Spleen (tissue), 11 donors: ENCODE measurements at regions not wholly inside any gene's neighbourhood (a gene's known extent, or its start where the extent isn't known, plus 50 kb on each side); places are given as distances from the start of the nearest gene placed in this dataset.

Experiments
- DNase-seq: peaks from one replicate; pipeline ENCODE4 v3.0.0-alpha.2; 2020
- H3K27ac ChIP-seq, 8 donors: fragments of 200-600 bp; sonication (generic) in 7 of 8; 1 replicate in 4 of 8; 2 replicates in 4 of 8; pipeline versions ENCODE4 v1.5.0 to v1.8.0; 2016 to 2021; ENCODE audit warnings: inconsistent platforms in 4 of 8, mild to moderate bottlenecking in 4 of 8, moderate library complexity in 1 of 8
- H3K27me3 ChIP-seq, 7 donors: fragments of 200-600 bp; sonication (generic) in 6 of 7; replicated peaks in 1 of 7; 1 replicate in 4 of 7; 2 replicates in 3 of 7; pipeline versions ENCODE4 v1.5.0 to v1.8.0; 2016 to 2021; ENCODE audit warnings: inconsistent platforms in 3 of 7, mild to moderate bottlenecking in 1 of 7
- H3K36me3 ChIP-seq, 6 donors: fragments of 200-600 bp; sonication (generic) in 5 of 6; 1 replicate in 4 of 6; 2 replicates in 2 of 6; pipeline versions ENCODE4 v1.5.0 to v1.8.0; 2016 to 2021; ENCODE audit warnings: inconsistent platforms in 2 of 6
- H3K4me1 ChIP-seq, 6 donors: fragments of 200-600 bp; sonication (generic) in 5 of 6; 1 replicate in 3 of 6; 2 replicates in 3 of 6; pipeline versions ENCODE4 v1.5.0 to v1.8.0; 2016 to 2021; ENCODE audit warnings: inconsistent platforms in 3 of 6
- H3K4me3 ChIP-seq, 8 donors: fragments of 200-600 bp; sonication (generic) in 7 of 8; 1 replicate in 4 of 8; 2 replicates in 4 of 8; pipeline versions ENCODE4 v1.5.0 to v1.8.0; 2016 to 2021; ENCODE audit warnings: inconsistent platforms in 4 of 8, mild to moderate bottlenecking in 4 of 8, moderate library complexity in 2 of 8
- H3K9me3 ChIP-seq, 8 donors: fragments of 200-600 bp; sonication (generic) in 7 of 8; 1 replicate in 4 of 8; 2 replicates in 4 of 8; pipeline versions ENCODE4 v1.5.0 to v1.8.0; 2016 to 2021; ENCODE audit warnings: inconsistent platforms in 4 of 8
- POLR2A ChIP-seq, 3 donors: fragments of 450-650 bp; IDR thresholded peaks; one replicate each; pipeline ENCODE4 v1.5.1; 2017; ENCODE audit warnings: antibody characterized with exemption in 3 of 3, mild to moderate bottlenecking in 1 of 3
- POLR2AphosphoS5 ChIP-seq, 3 donors: sonication (generic); formaldehyde crosslinking; IDR thresholded peaks; one replicate each; pipeline ENCODE4 v1.5.1; 2017; ENCODE audit warnings: antibody characterized with exemption in 3 of 3
- WGBS, 5 donors: extraction: QIAGEN DNeasy Blood & Tissue Kit in 3 of 5; methylation state at CpG; one replicate each; pipeline versions ENCODE4 v1.1.5 to v1.1.7; 2013 to 2018; 5-methylcytosine and 5-hydroxymethylcytosine counted together
- intact Hi-C: fragments of 100-400 bp; cut with DNase I; formaldehyde crosslinking; loops from one replicate; pipeline ENCODE4 v1.15.0; 2023; ENCODE audit warnings: low total_unique reads
- TF ChIP-seq, protein P1 (sequence below), 11 experiments: fragments of 200-600 bp in 7 of 11; fragments of 450-650 bp in 4 of 11; sonication (generic) in 4 of 11; IDR thresholded peaks in 8 of 11; conservative IDR thresholded peaks in 3 of 11; 1 replicate in 7 of 11; 2 replicates in 4 of 11; pipeline versions ENCODE4 v1.4.0 to v1.8.0; 2016 to 2021; ENCODE audit warnings: antibody characterized with exemption in 11 of 11, inconsistent platforms in 4 of 11, mild to moderate bottlenecking in 1 of 11
- donor health status: healthy with polysubstance abuse.
- donor health status: DM: no; HTN: no; CAD: no; lungs with moderate emphysema.
- donor health status: DM: no; HTN: no; CAD: no.
- donor health status: Bipolar disorder and iron deficiency.
- donor health status: healthy.
- donor health status: DM: no; HTN: no; CAD: no.
- donor health status: DM: yes; HTN: yes; CAD: no.

DNA sequence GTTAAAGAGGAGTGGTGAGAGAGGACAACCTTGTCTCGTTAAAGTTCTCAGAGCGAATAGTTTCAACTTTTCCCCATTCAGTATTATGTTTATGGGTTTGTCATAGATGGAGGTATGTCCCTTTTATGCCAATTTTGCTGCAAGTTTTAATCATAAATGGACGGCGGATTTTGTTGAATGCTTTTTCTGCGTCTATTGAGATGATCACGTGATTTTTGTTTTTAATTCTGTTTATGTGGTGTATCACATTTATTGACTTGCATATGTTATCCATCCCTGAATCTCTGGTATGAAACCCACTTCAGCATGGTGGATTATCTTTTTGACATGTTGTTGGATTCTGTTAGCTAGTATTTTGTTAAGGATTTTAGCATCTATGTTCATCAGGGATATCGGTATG lies 1123.8 kb upstream of the KLHL29 start:
- 88 to 97% (median 93%) methylated on average over 7 of the region's 7 CpGs for WGBS, 5 donors
- Histone ChIP-seq H3K4me1 (no peaks in the 10 kb centered on the region), H3K27me3 (no peaks in the 10 kb centered on the region), H3K36me3 (no peaks in the 10 kb centered on the region), H3K27ac (no peak overlapping the region), H3K4me3 (no peak overlapping the region), H3K9me3 (peaks cover 0 to 20% (median 14%) of the 10 kb centered on the region in 8 donors)
- no peak for DNase-seq
- TF ChIP-seq POLR2A (IDR thresholded peaks at IDR 0.05), result no peak
- TF ChIP-seq, protein P1, sequence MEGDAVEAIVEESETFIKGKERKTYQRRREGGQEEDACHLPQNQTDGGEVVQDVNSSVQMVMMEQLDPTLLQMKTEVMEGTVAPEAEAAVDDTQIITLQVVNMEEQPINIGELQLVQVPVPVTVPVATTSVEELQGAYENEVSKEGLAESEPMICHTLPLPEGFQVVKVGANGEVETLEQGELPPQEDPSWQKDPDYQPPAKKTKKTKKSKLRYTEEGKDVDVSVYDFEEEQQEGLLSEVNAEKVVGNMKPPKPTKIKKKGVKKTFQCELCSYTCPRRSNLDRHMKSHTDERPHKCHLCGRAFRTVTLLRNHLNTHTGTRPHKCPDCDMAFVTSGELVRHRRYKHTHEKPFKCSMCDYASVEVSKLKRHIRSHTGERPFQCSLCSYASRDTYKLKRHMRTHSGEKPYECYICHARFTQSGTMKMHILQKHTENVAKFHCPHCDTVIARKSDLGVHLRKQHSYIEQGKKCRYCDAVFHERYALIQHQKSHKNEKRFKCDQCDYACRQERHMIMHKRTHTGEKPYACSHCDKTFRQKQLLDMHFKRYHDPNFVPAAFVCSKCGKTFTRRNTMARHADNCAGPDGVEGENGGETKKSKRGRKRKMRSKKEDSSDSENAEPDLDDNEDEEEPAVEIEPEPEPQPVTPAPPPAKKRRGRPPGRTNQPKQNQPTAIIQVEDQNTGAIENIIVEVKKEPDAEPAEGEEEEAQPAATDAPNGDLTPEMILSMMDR (IDR thresholded peaks at IDR 0.05 in 8 of 11, conservative IDR thresholded peaks at IDR 0.05 in 3 of 11), result no peak
- TF ChIP-seq POLR2AphosphoS5 (IDR thresholded peaks at IDR 0.05), result no peak
- intact Hi-C loops, result no loop called here

DNA sequence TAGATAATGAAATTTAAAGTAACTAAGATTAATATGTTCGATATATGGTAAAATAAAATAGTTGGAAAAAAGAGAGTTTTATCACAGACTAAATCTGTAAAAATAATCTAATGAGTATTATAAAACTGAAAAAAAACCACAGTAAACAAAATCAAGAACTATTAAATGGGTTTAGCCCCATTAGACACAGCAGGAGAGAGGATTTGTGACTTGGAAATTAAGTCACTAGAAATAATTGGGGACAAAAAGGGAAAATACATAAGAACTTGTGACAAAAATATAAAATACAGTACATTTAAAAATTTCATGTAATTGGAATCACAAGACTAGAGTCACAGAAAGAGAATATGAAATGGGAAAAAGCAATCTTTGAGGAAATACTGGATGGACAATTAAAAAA lies 1114.6 kb upstream of the KLHL29 start:
- TF ChIP-seq POLR2AphosphoS5 (IDR thresholded peaks at IDR 0.05), result no peak
- no peak for TF ChIP-seq POLR2A (IDR thresholded peaks at IDR 0.05)
- TF ChIP-seq, protein P1 (IDR thresholded peaks at IDR 0.05 in 8 of 11, conservative IDR thresholded peaks at IDR 0.05 in 3 of 11), result no peak
- no peak for DNase-seq
- WGBS, 5 donors, result 93 to 98% (median 96%) methylated on average over 1 of the region's 1 CpG
- no peaks in the 10 kb centered on the region for H3K4me1 ChIP-seq
- no peaks in the 10 kb centered on the region for H3K27me3 ChIP-seq
- no peak overlapping the region for H3K27ac ChIP-seq
- H3K9me3 ChIP-seq, result peaks cover 0 to 18% (median 10%) of the 10 kb centered on the region in 8 donors
- intact Hi-C loops, result no loop called here
- H3K4me3 ChIP-seq, result no peak overlapping the region
- no peaks in the 10 kb centered on the region for H3K36me3 ChIP-seq

DNA sequence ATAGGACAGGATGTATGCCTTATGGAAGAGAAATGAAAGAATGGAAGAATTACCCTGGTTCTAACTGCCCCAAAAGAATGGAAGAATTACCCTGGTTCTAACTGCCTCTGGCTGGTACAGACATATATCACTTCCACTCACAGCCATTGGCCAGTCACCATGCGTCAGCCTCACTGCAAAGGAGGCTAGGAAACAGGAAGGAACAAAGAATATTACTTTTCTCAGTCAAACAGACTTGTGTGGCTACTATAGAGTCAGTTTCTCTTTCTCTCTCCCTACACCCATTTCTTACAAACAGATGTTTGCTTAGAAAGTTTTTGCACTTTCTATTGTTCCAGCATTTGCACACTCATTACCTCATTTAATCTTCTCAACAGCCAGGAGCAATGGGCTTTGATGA lies 1111.1 kb upstream of the KLHL29 start:
- TF ChIP-seq POLR2AphosphoS5 (IDR thresholded peaks at IDR 0.05) (no peak), POLR2A (IDR thresholded peaks at IDR 0.05) (no peak)
- TF ChIP-seq, protein P1 (IDR thresholded peaks at IDR 0.05 in 8 of 11, conservative IDR thresholded peaks at IDR 0.05 in 3 of 11), result no peak
- Histone ChIP-seq H3K4me1 (no peaks in the 10 kb centered on the region), H3K27me3 (no peaks in the 10 kb centered on the region), H3K27ac (no peak overlapping the region), H3K36me3 (no peaks in the 10 kb centered on the region), H3K9me3 (peaks cover 0 to 18% (median 10%) of the 10 kb centered on the region in 8 donors), H3K4me3 (no peak overlapping the region)
- DNase-seq, result no peak
- 30 to 43% (median 37%) methylated on average over 1 of the region's 1 CpG for WGBS, 5 donors
- intact Hi-C loops, result no loop called here

GRCh38 chr2:22274661-22275060 lies 1110.3 kb upstream of the KLHL29 start:
- WGBS, 5 donors, result 66 to 84% (median 78%) methylated on average over 3 of the region's 3 CpGs
- H3K9me3 ChIP-seq, result peaks cover 0 to 14% (median 9%) of the 10 kb centered on the region in 8 donors
- DNase-seq, result no peak
- H3K4me1 ChIP-seq, result no peaks in the 10 kb centered on the region
- no peaks in the 10 kb centered on the region for H3K36me3 ChIP-seq
- TF ChIP-seq POLR2A (IDR thresholded peaks at IDR 0.05) (no peak), POLR2AphosphoS5 (IDR thresholded peaks at IDR 0.05) (no peak)
- TF ChIP-seq, protein P1 (IDR thresholded peaks at IDR 0.05 in 8 of 11, conservative IDR thresholded peaks at IDR 0.05 in 3 of 11), result no peak
- intact Hi-C loops, result no loop called here
- no peaks in the 10 kb centered on the region for H3K27me3 ChIP-seq
- H3K27ac ChIP-seq, result no peak overlapping the region
- no peak overlapping the region for H3K4me3 ChIP-seq
